GM21423 (cell line): ENCODE measurements at regions not wholly inside any gene's neighbourhood (a gene's known extent, or its start where the extent isn't known, plus 50 kb on each side); places are given as distances from the start of the nearest gene placed in this dataset.
"Not testable (repeated sequence)": the region's sequence is repeated elsewhere in the genome, so short reads cannot be mapped to it uniquely, and the experiment has no call there.

Experiments
- ATAC-seq: cut with Tn5 transposase; IDR thresholded peaks from one replicate; pipeline ENCODE4 v1.9.1; 2021; ENCODE audit warnings: mild to moderate bottlenecking, moderate library complexity; ENCODE audit not compliant: unreplicated experiment

DNA sequence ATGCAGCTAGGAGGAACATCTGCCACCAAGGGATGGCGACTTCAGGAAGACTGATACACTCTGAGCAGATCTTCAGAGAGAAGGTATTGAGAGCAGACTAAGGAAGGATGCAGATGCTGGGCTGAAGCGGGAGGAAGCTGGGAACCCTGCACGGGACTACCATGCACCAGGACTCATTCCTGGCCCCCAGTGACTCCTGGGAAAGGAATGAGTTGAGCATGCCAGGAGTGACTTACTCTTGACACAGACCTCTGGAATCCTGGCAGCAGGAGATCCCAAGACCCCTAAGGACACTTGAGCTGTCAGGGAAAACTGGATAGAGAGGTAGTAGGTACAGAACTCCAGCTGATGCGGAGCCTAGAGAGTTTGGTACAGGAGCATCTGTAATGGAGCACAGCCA lies 336.1 kb downstream of the RPS29 start:
- no peak for ATAC-seq

DNA sequence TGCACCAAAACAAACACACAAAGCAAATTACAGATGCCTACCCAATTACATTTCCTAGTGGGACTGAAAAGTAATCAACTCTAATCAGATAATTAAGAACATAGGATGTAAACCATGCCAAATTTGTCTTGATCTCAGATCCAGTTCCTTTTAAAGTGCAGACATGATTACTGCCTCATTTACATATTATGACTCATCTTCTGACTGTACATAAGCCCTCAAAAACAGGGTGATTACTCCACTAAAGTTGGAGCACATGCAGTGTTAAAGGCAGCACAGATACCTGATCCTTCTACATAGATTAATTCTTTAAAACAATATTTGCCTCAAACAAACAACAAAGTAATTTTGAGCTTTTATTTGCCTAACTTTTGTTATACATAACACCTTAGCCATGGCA lies 337.2 kb downstream of the RPS29 start:
- no peak for ATAC-seq

GRCh38 chr14:49243777-49244176 lies 342.4 kb downstream of the RPS29 start:
- ATAC-seq, result not testable (repeated sequence)

DNA sequence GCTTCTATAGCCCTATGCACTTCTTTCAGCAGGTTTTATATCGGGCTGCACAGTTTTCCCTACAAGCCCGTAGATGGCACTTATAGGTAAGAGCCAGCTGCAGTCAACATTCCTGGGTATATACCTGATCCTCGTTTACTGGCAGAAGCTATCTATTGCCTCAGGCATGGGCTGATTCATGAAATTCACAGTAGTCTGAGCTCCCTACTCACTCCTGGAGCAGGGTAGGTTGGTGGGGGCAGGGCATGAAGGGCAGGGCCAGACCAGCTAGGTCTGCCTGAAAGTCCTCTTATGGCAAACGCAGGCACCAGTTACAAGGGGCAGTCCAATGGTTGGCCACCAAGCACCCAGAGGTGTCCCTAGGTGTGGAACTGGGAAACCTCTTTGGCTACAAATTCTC lies 345.8 kb downstream of the RPS29 start:
- ATAC-seq, result no peak

DNA sequence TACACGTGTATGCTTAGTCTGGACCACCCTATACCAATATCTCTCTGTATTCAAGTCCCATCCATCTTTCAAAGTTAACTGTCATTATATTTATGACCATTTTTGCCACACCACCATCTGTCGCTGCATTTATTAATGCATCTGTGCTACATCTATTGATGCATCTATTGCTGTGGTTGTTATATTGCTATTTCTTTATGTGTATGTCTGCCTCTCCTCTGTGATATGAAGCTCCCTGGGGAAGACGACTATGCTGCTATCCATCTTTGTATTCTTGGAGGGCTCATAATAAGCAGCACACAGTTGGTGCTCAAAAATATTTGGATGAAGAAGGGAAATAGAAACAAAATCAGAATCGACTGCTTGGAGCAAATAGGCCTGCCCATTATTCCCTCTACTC lies 357.6 kb downstream of the RPS29 start:
- no peak for ATAC-seq

DNA sequence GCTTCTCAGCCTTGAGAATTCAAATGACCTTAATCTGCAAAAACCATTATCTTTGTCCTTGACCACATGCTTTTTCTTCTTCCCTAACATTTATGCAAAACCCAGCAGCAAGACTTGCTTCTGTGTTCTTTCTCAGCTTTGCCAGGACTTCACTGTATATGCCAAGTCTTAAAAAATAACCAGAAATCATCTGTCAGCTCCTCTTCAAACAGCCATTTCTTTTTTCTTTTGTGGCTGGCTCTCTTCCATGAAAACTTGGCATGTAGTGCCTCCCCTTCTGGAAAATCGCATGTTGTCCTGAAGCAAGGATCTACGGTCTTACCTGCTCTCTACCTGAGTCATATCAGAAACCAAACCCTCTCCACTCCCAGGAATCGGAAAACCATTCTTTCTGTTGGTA lies 364.9 kb downstream of the RPS29 start:
- no peak for ATAC-seq

DNA sequence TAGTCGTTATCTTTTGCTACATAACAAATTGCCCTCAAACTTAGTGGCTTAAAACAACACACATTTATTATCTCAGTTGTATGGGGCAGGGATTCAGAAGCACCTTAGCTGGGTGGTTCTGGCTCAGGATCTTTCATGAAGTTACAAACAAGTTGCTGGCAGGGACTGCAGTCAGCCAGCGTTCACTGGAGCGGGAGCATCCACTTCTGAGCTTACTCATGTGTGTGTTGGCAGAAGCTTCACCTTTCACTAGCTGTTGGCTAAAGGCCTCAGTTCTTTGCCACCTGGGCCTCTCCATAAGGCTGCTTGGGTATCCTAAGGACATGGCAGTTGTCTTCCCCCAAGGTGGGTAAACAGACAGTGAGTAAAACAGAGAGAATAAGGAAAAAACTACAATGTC lies 365.7 kb downstream of the RPS29 start:
- ATAC-seq, result no peak

DNA sequence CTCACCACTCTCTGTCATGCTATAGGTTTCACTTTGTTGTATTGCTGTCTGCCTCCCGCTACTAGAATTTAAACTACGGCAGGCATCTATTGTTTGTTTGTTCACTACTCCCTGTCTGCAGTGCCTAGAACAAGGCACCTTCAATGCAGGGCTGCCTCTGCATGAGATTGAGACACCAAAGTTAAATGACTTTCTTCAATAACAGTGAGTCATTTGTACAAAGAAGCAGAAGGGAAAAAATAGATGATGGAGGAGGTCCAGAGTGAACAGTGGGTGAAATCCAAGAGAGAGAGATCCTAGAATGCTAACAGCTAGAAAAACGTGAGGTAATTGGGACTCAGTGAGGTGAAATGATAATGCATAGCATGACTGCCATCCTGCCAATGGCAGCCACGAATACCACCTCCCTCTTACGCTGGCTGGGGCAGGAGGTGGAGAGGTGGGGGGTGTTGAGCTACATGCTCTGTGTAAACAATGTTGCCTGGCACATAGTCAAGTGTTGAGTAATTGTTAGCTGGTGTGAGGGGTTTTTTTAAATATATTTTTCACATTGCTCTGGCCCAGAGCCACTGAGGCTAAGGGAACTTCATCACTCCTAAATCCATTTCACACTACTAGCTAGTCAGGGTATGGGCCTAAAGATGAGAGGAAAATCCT lies 367.6 kb downstream of the RPS29 start:
- ATAC-seq, result no peak

GRCh38 chr14:49212721-49213120 lies 373.5 kb downstream of the RPS29 start:
- ATAC-seq, result no peak

DNA sequence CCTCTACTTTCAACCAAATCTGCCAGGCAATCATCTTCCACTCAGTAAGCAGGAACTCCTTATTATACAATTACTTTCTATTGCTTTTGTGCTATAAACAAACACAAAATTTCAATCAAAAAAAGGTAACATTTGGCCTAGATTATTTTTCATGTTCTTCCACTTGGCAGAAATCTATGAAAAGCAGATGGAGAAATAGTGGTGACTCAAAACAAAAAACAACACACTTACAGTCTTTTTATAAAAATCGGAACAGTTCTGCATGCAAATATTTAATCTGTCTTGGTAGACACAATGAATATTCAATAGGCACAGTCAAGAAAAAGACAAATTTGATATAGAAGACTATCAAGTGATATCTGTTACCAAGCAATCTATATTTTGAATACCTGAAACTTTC lies 376.8 kb downstream of the RPS29 start:
- no peak for ATAC-seq

- no peak for ATAC-seq
These were observed 379.4 kb downstream of the RPS29 start for GRCh38 chr14:49206828-49207227.

- no peak for ATAC-seq
These were observed 382.5 kb downstream of the RPS29 start for GRCh38 chr14:49203676-49204075.

DNA sequence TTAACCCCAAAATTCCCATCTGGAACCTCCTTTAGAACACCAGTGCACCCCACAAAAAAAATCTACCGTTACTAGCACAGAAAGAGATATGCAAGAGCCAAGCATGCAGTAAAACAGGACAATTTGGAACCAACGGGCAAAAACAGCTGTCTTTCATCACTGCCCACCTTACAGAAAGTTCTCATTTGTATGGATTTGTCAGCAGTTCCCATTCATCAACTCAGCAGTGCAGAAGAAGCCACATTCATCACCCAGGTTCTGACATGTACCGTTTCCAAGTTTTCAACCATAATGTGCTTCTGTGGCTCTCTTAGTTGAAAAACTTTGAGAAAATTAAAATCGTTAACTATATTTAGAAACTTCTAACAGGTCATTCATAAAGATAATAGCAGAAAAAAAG lies 387.0 kb downstream of the RPS29 start:
- no peak for ATAC-seq

- no peak for ATAC-seq
These were observed 389.9 kb downstream of the RPS29 start for GRCh38 chr14:49196327-49196726.

DNA sequence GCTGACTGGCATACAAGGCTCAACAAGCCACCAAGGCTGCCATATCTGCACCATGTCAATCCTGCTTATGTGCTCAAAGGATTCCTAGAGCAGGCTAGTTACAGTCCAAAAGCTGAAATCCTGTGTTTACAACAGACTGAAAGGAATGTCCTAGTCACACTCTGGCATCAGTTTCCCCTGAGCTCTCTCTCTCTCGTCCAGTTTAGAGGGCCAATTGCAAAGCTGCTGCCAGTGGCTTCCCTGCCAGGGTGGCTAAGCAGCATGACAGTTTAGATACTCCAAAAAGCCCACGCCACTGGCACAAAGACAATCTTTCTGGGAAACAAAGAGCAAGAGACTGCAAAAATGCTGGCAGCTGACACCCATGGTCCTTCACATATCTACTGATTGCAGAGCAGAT lies 392.1 kb downstream of the RPS29 start:
- ATAC-seq, result no peak

DNA sequence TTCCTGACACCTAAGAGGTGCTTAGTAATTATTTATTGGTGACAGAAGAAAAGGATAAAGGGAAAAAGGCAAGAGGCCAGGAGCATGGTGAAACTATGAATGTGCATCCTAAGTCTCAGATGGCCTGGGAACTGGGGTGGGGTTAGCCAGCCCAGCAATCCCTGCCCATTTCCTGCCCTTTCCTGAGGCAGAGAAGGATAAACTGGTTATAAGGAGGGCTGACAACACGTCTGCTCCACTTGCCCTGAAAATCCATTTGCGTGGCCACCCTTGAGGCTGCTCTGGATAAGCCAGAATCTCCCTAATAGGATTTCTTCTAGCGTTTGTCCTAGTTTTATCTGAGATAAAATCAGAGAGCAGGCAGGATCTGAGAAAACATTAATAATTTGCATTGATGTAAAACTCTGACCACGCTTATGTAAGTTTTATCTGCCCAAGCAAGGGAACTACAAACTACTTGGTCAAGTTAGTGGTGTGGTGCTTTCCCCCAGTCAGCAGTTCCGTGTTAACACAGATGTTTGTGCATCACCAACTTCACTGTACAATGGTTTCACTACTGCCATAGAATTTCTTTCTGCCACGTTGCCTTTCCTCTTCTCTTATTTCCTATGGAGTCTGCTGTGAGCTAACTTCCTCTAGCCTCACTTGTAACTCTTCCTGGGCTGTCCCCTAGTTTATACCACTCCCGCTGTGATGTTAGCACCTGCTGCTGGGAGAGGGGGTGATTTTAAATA lies 392.7 kb downstream of the RPS29 start:
- ATAC-seq, result peak; percentile 99

GRCh38 chr14:49191380-49191779 lies 394.8 kb downstream of the RPS29 start:
- ATAC-seq, result no peak

DNA sequence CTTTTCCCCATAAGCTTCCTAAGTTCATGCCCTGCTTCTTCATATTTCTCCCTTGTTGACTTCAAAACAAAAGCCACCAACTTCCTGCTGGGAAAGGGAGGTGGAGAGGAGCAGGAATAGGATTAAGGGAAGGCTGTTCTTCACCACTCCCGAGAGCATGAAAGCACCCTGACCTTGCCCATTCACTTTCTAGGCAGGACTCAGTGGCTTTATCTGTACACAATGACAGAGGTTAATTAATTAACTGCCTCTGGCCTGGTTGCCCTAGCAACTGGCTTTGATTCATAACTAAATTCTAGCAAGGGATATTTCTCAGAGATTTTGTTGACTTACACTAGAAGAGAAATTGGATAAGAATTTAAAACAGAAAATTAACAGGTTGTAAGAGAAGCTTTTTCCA lies 396.8 kb downstream of the RPS29 start:
- no peak for ATAC-seq

DNA sequence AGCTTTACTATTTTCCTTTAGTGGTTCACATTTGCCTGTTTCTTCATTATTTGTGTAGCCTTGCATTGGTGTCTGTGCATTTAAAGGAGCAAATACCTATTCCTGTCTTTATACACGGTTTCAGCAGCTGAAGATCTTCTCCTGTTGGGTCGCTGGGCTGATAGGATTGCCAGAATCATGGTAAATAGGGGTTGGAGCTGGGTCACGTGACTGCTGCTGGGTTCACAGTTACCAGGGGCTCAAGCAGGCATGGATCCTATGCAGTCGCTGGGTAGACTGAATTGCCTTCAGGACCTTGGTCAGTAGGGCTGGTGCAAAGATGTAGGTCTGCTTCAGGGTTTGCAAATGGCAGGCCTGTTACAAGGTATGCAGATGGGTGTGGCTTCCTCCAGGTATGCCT lies 398.4 kb downstream of the RPS29 start:
- no peak for ATAC-seq

GRCh38 chr14:49173765-49174373 lies 412.3 kb downstream of the RPS29 start:
- ATAC-seq, result peak; percentile 99

DNA sequence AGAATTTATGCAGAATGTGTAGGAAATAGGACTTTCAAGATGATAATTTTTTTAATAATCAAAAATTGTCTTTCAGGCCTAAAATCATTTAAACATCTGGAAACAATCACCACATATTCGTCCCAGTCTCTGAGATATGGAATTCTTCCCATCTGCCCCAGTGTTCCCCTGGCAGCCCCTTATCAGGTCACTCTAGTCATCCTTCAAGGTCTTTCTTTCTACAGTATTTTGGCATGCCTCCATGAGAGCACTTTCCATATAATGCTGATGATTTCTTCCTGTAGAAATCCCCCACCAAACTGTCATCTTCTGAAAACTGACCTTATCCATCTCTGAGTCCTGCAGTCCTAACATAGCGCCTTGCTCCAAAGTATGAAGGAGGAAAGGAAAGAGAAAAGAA lies 422.1 kb downstream of the RPS29 start:
- no peak for ATAC-seq

- no peak for ATAC-seq
These were observed 425.2 kb downstream of the RPS29 start for GRCh38 chr14:49160983-49161382.
